ENCODE measurements at regions not wholly inside any gene's neighbourhood (a gene's known extent, or its start where the extent isn't known, plus 50 kb on each side); places are given as distances from the start of the nearest gene placed in this dataset.

DNA sequence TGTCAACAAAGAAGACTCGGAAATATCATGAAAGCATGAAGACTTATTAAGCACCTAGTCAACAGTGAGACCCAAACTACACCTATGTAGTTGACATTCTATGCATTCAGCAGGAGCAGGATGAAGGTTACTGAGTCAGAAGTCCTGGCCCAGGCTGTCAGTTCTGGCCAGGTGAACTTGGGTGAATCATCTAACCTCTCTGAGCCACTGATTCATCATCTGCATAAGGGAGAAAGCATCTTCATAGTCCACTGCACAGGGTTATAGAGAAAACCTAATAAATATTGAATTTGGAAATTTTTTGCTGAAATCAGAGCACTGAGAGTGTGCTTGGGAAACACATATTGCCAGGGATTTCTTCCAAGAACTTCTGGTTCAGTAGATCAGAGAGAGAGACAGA is 296.0 kb upstream of the SFRP2 start:
- Histone ChIP-seq H3K27ac (no peak overlapping the region), H3K27me3 (no peaks in the 10 kb centered on the region), H3K36me3 (no peaks in the 10 kb centered on the region), H3K4me1 (ENCODE audit: low read depth) (no peaks in the 10 kb centered on the region), H3K9me3 (ENCODE audit: low read depth) (no peaks in the 10 kb centered on the region), H3K4me3 (no peak overlapping the region)
- DNase-seq (ENCODE audit: low read depth in 1 of 2, low spot score in 1 of 2): no peak
- TF ChIP-seq, protein P1, sequence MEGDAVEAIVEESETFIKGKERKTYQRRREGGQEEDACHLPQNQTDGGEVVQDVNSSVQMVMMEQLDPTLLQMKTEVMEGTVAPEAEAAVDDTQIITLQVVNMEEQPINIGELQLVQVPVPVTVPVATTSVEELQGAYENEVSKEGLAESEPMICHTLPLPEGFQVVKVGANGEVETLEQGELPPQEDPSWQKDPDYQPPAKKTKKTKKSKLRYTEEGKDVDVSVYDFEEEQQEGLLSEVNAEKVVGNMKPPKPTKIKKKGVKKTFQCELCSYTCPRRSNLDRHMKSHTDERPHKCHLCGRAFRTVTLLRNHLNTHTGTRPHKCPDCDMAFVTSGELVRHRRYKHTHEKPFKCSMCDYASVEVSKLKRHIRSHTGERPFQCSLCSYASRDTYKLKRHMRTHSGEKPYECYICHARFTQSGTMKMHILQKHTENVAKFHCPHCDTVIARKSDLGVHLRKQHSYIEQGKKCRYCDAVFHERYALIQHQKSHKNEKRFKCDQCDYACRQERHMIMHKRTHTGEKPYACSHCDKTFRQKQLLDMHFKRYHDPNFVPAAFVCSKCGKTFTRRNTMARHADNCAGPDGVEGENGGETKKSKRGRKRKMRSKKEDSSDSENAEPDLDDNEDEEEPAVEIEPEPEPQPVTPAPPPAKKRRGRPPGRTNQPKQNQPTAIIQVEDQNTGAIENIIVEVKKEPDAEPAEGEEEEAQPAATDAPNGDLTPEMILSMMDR (IDR thresholded peaks at IDR 0.05; ENCODE audit: low read depth, low read length): no peak

DNA sequence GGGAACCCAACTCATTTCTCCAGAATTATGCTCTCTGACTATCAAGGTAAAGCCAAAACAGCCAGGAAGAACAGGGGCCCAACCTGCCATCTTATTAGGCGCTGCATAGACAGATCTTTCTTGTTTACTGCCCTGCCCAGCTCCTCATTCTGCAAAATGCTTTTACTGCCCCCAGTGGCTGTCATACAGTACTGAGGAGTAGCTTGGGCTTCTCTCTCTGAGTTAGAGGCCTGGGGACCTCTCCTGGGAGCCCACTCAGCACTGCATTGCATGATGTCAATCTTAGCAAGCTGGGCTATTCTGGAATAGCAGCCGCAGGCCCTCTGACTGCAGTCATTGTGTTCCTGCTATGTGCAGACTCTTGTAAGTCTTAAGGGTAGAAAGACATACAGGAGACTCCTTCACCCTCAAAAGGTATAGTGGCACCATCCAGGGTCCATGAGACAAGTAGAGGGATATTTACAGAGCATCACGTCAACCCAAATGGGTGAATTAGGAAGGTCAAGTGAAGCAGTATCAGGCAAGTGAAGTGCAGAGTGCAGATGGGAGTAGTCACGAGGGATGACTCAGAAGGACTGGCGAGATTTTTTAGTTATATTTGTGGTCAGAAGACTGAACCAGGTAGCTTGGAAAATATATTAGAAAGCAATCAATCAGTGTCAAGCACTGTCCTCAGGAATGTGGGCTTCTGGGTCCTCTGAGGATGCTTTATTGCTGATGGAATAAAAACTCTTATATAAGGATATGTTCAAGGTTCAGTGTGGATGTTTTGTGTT is 294.1 kb upstream of the SFRP2 start:
- DNase-seq (ENCODE audit: low read depth in 1 of 2, low spot score in 1 of 2): peak in 1 of 2 donors; percentile 54
- no peak overlapping the region for H3K27ac ChIP-seq
- no peaks in the 10 kb centered on the region for H3K36me3 ChIP-seq
- TF ChIP-seq, protein P1 (IDR thresholded peaks at IDR 0.05; ENCODE audit: low read depth, low read length): no peak
- H3K4me3 ChIP-seq: no peak overlapping the region
- H3K27me3 ChIP-seq: no peaks in the 10 kb centered on the region
- no peaks in the 10 kb centered on the region for H3K4me1 ChIP-seq (ENCODE audit: low read depth)
- H3K9me3 ChIP-seq (ENCODE audit: low read depth): no peaks in the 10 kb centered on the region

DNA sequence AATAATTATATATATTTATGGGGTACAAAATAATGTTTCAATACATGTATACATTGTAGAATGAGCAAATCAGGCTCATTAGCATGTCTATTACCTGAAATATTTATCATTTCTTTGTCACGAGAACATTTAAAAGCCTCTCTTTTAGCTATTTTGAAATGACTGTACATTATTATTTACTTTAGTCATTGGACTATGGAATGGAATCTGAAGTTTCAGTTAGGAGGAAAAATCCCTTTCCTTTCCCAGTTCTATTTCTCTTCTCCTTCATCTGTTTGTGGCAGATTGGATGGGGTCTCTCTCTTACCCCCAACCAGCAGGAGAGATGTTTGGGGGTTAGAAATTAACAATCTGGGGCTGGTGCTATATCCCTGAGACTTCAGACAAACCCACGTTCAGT is 292.5 kb upstream of the SFRP2 start:
- Histone ChIP-seq H3K4me1 (ENCODE audit: low read depth) (no peaks in the 10 kb centered on the region), H3K27me3 (no peaks in the 10 kb centered on the region), H3K36me3 (no peaks in the 10 kb centered on the region), H3K4me3 (no peak overlapping the region), H3K27ac (no peak overlapping the region), H3K9me3 (ENCODE audit: low read depth) (no peaks in the 10 kb centered on the region)
- TF ChIP-seq, protein P1 (IDR thresholded peaks at IDR 0.05; ENCODE audit: low read depth, low read length): no peak
- DNase-seq (ENCODE audit: low read depth in 1 of 2, low spot score in 1 of 2): no peak

DNA sequence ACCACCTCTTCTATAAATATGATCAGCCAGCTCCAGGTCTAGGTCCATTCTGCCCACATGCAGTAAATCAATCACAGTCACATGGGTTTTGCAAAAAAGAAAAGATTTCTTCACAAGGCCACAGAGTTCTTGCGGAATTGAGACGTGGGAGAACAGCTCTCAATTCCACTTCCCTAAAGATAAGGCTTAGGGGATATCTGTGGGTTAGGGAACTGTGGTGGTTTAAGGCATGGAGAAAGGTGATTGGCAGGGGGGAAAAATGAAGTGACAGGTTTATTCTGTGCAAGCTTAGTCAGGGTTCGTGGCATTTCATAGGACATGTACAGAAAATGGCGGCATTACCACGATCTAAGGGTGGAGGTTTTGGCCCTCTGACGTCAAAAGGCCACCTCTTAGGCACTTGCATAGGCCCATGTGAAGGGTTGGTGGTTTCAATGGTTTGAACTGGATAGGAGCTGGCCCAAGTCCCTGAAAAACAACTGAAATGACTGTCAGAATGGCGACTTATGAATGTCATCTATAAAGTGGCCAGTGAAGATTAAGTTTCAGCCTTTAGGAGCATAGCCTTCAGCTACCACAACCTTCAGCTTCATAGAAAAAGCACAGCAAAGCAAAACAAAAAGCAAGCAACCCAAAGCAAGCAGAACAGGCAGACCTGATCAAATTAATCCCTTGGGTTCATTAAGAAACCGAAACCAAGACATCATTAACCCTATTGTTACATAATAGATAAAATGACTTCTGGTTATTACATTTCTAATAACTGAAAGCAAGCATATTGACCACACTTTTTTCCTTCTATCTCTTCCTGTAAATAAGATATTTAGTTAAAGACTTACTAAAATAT is 289.8 kb upstream of the SFRP2 start:
- Histone ChIP-seq H3K27ac (no peak overlapping the region), H3K27me3 (no peaks in the 10 kb centered on the region), H3K4me1 (ENCODE audit: low read depth) (no peaks in the 10 kb centered on the region), H3K9me3 (ENCODE audit: low read depth) (no peaks in the 10 kb centered on the region), H3K4me3 (no peak overlapping the region), H3K36me3 (no peaks in the 10 kb centered on the region)
- DNase-seq (ENCODE audit: low read depth in 1 of 2, low spot score in 1 of 2): no peak
- TF ChIP-seq, protein P1 (IDR thresholded peaks at IDR 0.05; ENCODE audit: low read depth, low read length): no peak

DNA sequence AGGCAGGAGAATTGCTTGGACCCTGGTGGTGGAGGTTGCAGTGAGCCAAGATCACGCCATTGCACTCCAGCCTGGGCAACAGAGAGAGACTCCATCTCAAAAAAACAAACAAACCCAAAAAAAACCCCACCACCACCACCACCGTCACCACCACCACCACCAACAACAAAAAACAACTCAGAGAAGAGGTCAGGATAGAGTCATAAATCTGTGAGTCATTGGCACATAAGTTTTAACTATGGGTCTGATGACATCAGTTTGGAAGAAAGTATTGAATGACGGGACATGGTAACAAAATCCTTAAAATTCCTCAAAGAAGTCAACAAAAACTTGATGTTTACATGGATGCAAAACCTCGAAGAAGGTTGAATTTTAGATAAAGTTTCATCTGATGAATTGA is 288.0 kb upstream of the SFRP2 start:
- H3K4me3 ChIP-seq: no peak overlapping the region
- no peaks in the 10 kb centered on the region for H3K9me3 ChIP-seq (ENCODE audit: low read depth)
- no peak for DNase-seq (ENCODE audit: low read depth in 1 of 2, low spot score in 1 of 2)
- TF ChIP-seq, protein P1 (IDR thresholded peaks at IDR 0.05; ENCODE audit: low read depth, low read length): no peak
- no peaks in the 10 kb centered on the region for H3K4me1 ChIP-seq (ENCODE audit: low read depth)
- no peaks in the 10 kb centered on the region for H3K27me3 ChIP-seq
- H3K36me3 ChIP-seq: no peaks in the 10 kb centered on the region
- H3K27ac ChIP-seq: no peak overlapping the region

Measured in cardiac muscle cell (in vitro differentiated cells and primary cell).